GM12878 (cell line): ENCODE measurements at regions not wholly inside any gene's neighbourhood (a gene's known extent, or its start where the extent isn't known, plus 50 kb on each side); places are given as distances from the start of the nearest gene placed in this dataset.

Source experiments
- ATAC-seq: fragments of 200-7000 bp; cut with Tn5 transposase; 3 replicates; pipeline ENCODE4 v1.9.1; 2020; ENCODE audit warnings: mild to moderate bottlenecking, moderate library complexity
- BruUV-seq: library from RNA; stranded (reverse); fragments of 400-500 nt; replicated peaks from 2 replicates; lab custom pipeline; 2021; lab: Mats Ljungman, UMichigan
- CTCF ChIA-PET: fragments of 300-600 bp; sonication (Branson Sonifier 250); formaldehyde crosslinking; extraction: SDS; loops from one replicate; lab custom pipeline; 2021; ENCODE audit warnings: inconsistent platforms; lab: Yijun Ruan, JAX
- POLR2A ChIA-PET: fragments of 350-600 bp; formaldehyde crosslinking; extraction: SDS; loops from one replicate; lab custom pipeline; 2021; ENCODE audit warnings: inconsistent platforms; lab: Charles Lee
- RAD21 ChIA-PET: fragments of 300-600 bp; sonication (Branson Sonifier 250); formaldehyde crosslinking; loops from one replicate; lab custom pipeline; 2023; ENCODE audit warnings: antibody characterized with exemption; ENCODE audit not compliant: unreplicated experiment; lab: Charles Lee
- SMC1A ChIA-PET: fragments of 300-600 bp; sonication (Branson Sonifier 250); formaldehyde crosslinking; loops from one replicate; lab custom pipeline; 2023; ENCODE audit not compliant: unreplicated experiment, uncharacterized antibody; lab: Charles Lee
- DNase-seq: peaks from one replicate; pipeline ENCODE4 v3.0.0-alpha.2; 2011; ENCODE audit warnings: low read depth, low spot score
- FAIRE-seq: peaks from 3 replicates; lab custom pipeline; 2011; peaks lifted over from hg19 to GRCh38; lab: Jason Lieb, UNC
- H2AFZ ChIP-seq: 2 replicates; pipeline ENCODE4 v1.6.0; 2011; ENCODE audit warnings: low read depth, low read length, control low read depth; ENCODE audit not compliant: control insufficient read depth
- H3K27ac ChIP-seq: 2 replicates; pipeline ENCODE4 v1.5.1; 2011; ENCODE audit warnings: control low read depth; ENCODE audit not compliant: control insufficient read depth, insufficient read depth
- H3K27me3 ChIP-seq, 2 experiments: replicated peaks in 1 of 2; 2 replicates each; pipeline versions ENCODE4 v1.6.0 to v1.6.1; 2011; ENCODE audit warnings: low read length in 1 of 2; ENCODE audit not compliant: control insufficient read depth in 2 of 2, insufficient read depth in 2 of 2
- H3K36me3 ChIP-seq, 2 experiments: 2 replicates each; pipeline ENCODE4 v1.5.1; 2011; ENCODE audit warnings: low read length in 1 of 2; ENCODE audit not compliant: control insufficient read depth in 2 of 2, insufficient read depth in 2 of 2
- H3K4me1 ChIP-seq: 2 replicates; pipeline ENCODE4 v1.6.1; 2011; ENCODE audit warnings: mild to moderate bottlenecking, low read length, moderate library complexity, mixed read lengths; ENCODE audit not compliant: control insufficient read depth, insufficient read depth
- H3K4me2 ChIP-seq: 2 replicates; pipeline ENCODE4 v1.6.0; 2011; ENCODE audit warnings: control low read depth; ENCODE audit not compliant: control insufficient read depth, insufficient read depth
- H3K4me3 ChIP-seq: fragments of 200-600 bp; sonication (generic); 2 replicates; pipeline ENCODE4 v1.5.1; 2016
- H3K79me2 ChIP-seq: 2 replicates; pipeline ENCODE4 v1.6.0; 2011; ENCODE audit warnings: low read length; ENCODE audit not compliant: control insufficient read depth, insufficient read depth
- H3K9ac ChIP-seq: 2 replicates; pipeline ENCODE4 v1.8.0; 2011; ENCODE audit warnings: low read length, control low read depth, mixed read lengths; ENCODE audit not compliant: control insufficient read depth, insufficient read depth
- H3K9me3 ChIP-seq: replicated peaks from 3 replicates; pipeline ENCODE4 v1.5.1; 2011; ENCODE audit warnings: mild to moderate bottlenecking, low read length; ENCODE audit not compliant: control insufficient read depth, insufficient read depth
- H4K20me1 ChIP-seq: 2 replicates; pipeline ENCODE4 v1.6.0; 2011; ENCODE audit not compliant: control insufficient read depth, insufficient read depth
- BRCA1 ChIP-seq: IDR thresholded peaks from 2 replicates; pipeline ENCODE4 v1.6.1; 2011; ENCODE audit warnings: low read depth, low read length, improper control_type of control experiment
- HDGF ChIP-seq: fragments of 450-650 bp; IDR thresholded peaks from 2 replicates; pipeline ENCODE4 v1.6.1; 2016; ENCODE audit warnings: antibody characterized with exemption
- NFYA ChIP-seq: IDR thresholded peaks from 2 replicates; pipeline ENCODE4 v1.6.1; 2011; ENCODE audit warnings: low read depth, mild to moderate bottlenecking, low read length, improper control_type of control experiment, borderline replicate concordance
- RB1 ChIP-seq: fragments of 450-650 bp; formaldehyde crosslinking; IDR thresholded peaks from 2 replicates; pipeline ENCODE4 v1.6.1; 2017; ENCODE audit warnings: mild to moderate bottlenecking, borderline replicate concordance
- RFX5 ChIP-seq: IDR thresholded peaks from 2 replicates; pipeline ENCODE4 v1.6.1; 2011; ENCODE audit warnings: low read depth, low read length, improper control_type of control experiment
- RUNX3 ChIP-seq: IDR thresholded peaks from 2 replicates; pipeline ENCODE4 v1.6.1; 2012; ENCODE audit warnings: low read length, inconsistent platforms
- SMAD1 ChIP-seq: fragments of 450-650 bp; IDR thresholded peaks from 2 replicates; pipeline ENCODE4 v1.6.1; 2018; ENCODE audit warnings: mild to moderate bottlenecking, low read depth; ENCODE audit not compliant: partially characterized antibody
- SREBF2 ChIP-seq: IDR thresholded peaks from 2 replicates; pipeline ENCODE4 v1.6.1; 2012; ENCODE audit warnings: mild to moderate bottlenecking, low read length
- STAT1 ChIP-seq: fragments of 450-650 bp; conservative IDR thresholded peaks from 2 replicates; pipeline ENCODE4 v1.6.1; 2014; ENCODE audit warnings: antibody characterized with exemption, mild to moderate bottlenecking
- YY1 ChIP-seq: IDR thresholded peaks from 2 replicates; pipeline ENCODE4 v1.6.1; 2011; ENCODE audit warnings: low read depth, mild to moderate bottlenecking, low read length
- ZBED1 ChIP-seq: IDR thresholded peaks from 2 replicates; pipeline ENCODE4 v1.6.1; 2016; ENCODE audit warnings: borderline replicate concordance
- WGBS: methylation state at CpG from one replicate; pipeline ENCODE4 v1.1.6; 2016; ENCODE audit warnings: low lambda C conversion rate; ENCODE audit not compliant: insufficient replicate concordance, insufficient coverage; ENCODE audit errors: missing lambda C conversion rate; 5-methylcytosine and 5-hydroxymethylcytosine counted together
- in situ Hi-C: fragments of 300-500 bp; cut with MboI; formaldehyde crosslinking; loops from 9 replicates; pipeline ENCODE4 v1.14.3; 2018; ENCODE audit warnings: mixed read lengths
- intact Hi-C: fragments of 100-400 bp; cut with micrococcal nuclease; formaldehyde crosslinking; loops from one replicate; pipeline ENCODE4 v1.14.2; 2022; ENCODE audit not compliant: unreplicated experiment
- TF ChIP-seq, protein P1 (sequence below): fragments of 450-650 bp; IDR thresholded peaks from 2 replicates; pipeline ENCODE4 v1.6.1; 2016; ENCODE audit warnings: mild to moderate bottlenecking

DNA sequence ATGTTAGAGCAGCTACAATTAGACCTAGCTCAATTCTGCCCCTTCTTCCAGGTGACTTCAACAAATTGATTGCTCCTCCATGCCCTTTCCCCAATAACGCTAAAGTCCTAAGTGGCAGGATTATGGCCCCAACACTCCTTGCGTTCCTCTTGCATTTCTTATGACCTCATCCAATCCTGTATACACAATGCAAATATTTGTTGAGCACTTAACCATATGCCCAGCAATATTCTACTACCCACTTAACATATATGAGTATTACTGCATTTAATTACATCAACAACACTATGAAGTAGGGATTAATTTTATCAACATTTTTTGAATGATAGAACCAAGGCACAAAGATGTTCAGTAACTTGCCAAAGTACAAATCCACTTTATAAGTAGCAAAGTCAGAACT lies 54.2 kb upstream of the ACVR2A start:
- no TSS peak for BruUV-seq
- Histone ChIP-seq H3K4me2 (no peak overlapping the region), H3K9me3 (no peaks in the 10 kb centered on the region), H3K4me3 (no peak overlapping the region)
- ChIA-PET CTCF (no interaction called here), POLR2A (no interaction called here)
- TF ChIP-seq YY1, result no peak
- TF ChIP-seq SREBF2, result no peak
- no peak for TF ChIP-seq NFYA
- no peak for TF ChIP-seq HDGF
- TF ChIP-seq RUNX3, result no peak
- no peak for TF ChIP-seq SMAD1
- no peak for TF ChIP-seq BRCA1
- no peak for TF ChIP-seq RFX5
- TF ChIP-seq, protein P1, sequence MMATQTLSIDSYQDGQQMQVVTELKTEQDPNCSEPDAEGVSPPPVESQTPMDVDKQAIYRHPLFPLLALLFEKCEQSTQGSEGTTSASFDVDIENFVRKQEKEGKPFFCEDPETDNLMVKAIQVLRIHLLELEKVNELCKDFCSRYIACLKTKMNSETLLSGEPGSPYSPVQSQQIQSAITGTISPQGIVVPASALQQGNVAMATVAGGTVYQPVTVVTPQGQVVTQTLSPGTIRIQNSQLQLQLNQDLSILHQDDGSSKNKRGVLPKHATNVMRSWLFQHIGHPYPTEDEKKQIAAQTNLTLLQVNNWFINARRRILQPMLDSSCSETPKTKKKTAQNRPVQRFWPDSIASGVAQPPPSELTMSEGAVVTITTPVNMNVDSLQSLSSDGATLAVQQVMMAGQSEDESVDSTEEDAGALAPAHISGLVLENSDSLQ, result no peak
- no peak for TF ChIP-seq RB1
- TF ChIP-seq STAT1, result no peak
- TF ChIP-seq ZBED1, result no peak
- TF ChIP-seq, all 136 proteins: peak for 0
- no peaks in the 10 kb centered on the region for H3K4me1 ChIP-seq
- no peak overlapping the region for H3K27ac ChIP-seq
- SMC1A ChIA-PET, result interaction anchor here (1.0 to 1.3 kb wide), 2 partner anchors 13 to 162 kb away, joined by 3 to 4 read pairs; no protein-coding TSS in a partner anchor
- in situ Hi-C loops (no loop called here), intact Hi-C loops (no loop called here)
- ATAC-seq, result no peak
- DNase-seq, result no peak
- no peaks in the 10 kb centered on the region for H3K79me2 ChIP-seq
- H3K9ac ChIP-seq, result no peak overlapping the region
- H3K27me3 ChIP-seq, result no peaks in the 10 kb centered on the region
- no peaks in the 10 kb centered on the region for H3K36me3 ChIP-seq
- H4K20me1 ChIP-seq, result no peaks in the 10 kb centered on the region
- H2AFZ ChIP-seq, result no peak overlapping the region
- no peak for FAIRE-seq
- WGBS, result 98% methylated on average over 2 of the region's 2 CpGs
- RAD21 ChIA-PET, result no interaction called here
